Fibroblast of lung (primary cell): ENCODE measurements at regions not wholly inside any gene's neighbourhood (a gene's known extent, or its start where the extent isn't known, plus 50 kb on each side); places are given as distances from the start of the nearest gene placed in this dataset.
A peak's percentile ranks its signal among the peaks of the same experiment; 100 is the strongest.

Experiments used
- DNase-seq, 2 donors: peaks; one replicate each; pipeline versions ENCODE4 v3.0.0 to v3.0.0-alpha.2; 2010; ENCODE audit warnings: low read depth in 2 of 2
- H2AFZ ChIP-seq: 2 replicates; pipeline ENCODE4 v1.5.1; 2012; ENCODE audit warnings: low read length, control low read depth, inconsistent platforms
- H3K27ac ChIP-seq: 2 replicates; pipeline ENCODE4 v1.5.1; 2011; ENCODE audit warnings: low read length, control low read depth; ENCODE audit not compliant: insufficient read depth
- H3K27me3 ChIP-seq: 2 replicates; pipeline ENCODE4 v1.5.1; 2011; ENCODE audit warnings: mild to moderate bottlenecking, low read length; ENCODE audit not compliant: control insufficient read depth, insufficient read depth
- H3K36me3 ChIP-seq: 2 replicates; pipeline ENCODE4 v1.5.1; 2011; ENCODE audit warnings: low read length; ENCODE audit not compliant: control insufficient read depth, insufficient read depth
- H3K4me1 ChIP-seq: 2 replicates; pipeline ENCODE4 v1.5.1; 2011; ENCODE audit warnings: low read length; ENCODE audit not compliant: control insufficient read depth, insufficient read depth; ENCODE audit errors: extremely low read depth
- H3K4me2 ChIP-seq: 2 replicates; pipeline ENCODE4 v1.5.1; 2011; ENCODE audit warnings: low read length, control low read depth; ENCODE audit not compliant: insufficient read depth; ENCODE audit errors: extremely low read depth
- H3K4me3 ChIP-seq, 4 experiments: fragments of 200-600 bp in 1 of 4; sonication (generic) in 1 of 4; replicated peaks in 1 of 4; 2 replicates each; pipeline ENCODE4 v1.5.1; 2011 to 2016; ENCODE audit warnings: low read length in 4 of 4, low read depth in 3 of 4, mild to moderate bottlenecking in 3 of 4, control low read depth in 2 of 4, inconsistent platforms in 1 of 4, mixed read lengths in 1 of 4; ENCODE audit not compliant: insufficient read depth in 1 of 4; ENCODE audit errors: control extremely low read depth in 1 of 4
- H3K79me2 ChIP-seq: 2 replicates; pipeline ENCODE4 v1.5.1; 2012; ENCODE audit warnings: mild to moderate bottlenecking, low read length, inconsistent platforms; ENCODE audit not compliant: control insufficient read depth, insufficient read depth
- H3K9ac ChIP-seq: 2 replicates; pipeline ENCODE4 v1.5.1; 2011; ENCODE audit warnings: mild to moderate bottlenecking, low read length, control low read depth; ENCODE audit not compliant: insufficient read depth
- H3K9me3 ChIP-seq: 2 replicates; pipeline ENCODE4 v1.5.1; 2012; ENCODE audit warnings: low read depth, low read length; ENCODE audit not compliant: control insufficient read depth, insufficient read depth
- H4K20me1 ChIP-seq: 2 replicates; pipeline ENCODE4 v1.5.1; 2011; ENCODE audit warnings: low read length; ENCODE audit not compliant: control insufficient read depth, insufficient read depth; ENCODE audit errors: extremely low read depth
- CTCF ChIP-seq, 2 donors: IDR thresholded peaks in 1 of 2; conservative IDR thresholded peaks in 1 of 2; 1 replicate in 1 of 2; 2 replicates in 1 of 2; pipeline ENCODE4 v1.5.1; 2011 to 2012; ENCODE audit warnings: low read length in 2 of 2, control low read depth in 1 of 2, inconsistent platforms in 1 of 2, low read depth in 1 of 2, mild to moderate bottlenecking in 1 of 2
- EZH2 ChIP-seq: IDR thresholded peaks from 2 replicates; pipeline ENCODE4 v1.5.1; 2012; ENCODE audit warnings: low read length, control low read depth, mild to moderate bottlenecking; ENCODE audit errors: missing control alignments

DNA sequence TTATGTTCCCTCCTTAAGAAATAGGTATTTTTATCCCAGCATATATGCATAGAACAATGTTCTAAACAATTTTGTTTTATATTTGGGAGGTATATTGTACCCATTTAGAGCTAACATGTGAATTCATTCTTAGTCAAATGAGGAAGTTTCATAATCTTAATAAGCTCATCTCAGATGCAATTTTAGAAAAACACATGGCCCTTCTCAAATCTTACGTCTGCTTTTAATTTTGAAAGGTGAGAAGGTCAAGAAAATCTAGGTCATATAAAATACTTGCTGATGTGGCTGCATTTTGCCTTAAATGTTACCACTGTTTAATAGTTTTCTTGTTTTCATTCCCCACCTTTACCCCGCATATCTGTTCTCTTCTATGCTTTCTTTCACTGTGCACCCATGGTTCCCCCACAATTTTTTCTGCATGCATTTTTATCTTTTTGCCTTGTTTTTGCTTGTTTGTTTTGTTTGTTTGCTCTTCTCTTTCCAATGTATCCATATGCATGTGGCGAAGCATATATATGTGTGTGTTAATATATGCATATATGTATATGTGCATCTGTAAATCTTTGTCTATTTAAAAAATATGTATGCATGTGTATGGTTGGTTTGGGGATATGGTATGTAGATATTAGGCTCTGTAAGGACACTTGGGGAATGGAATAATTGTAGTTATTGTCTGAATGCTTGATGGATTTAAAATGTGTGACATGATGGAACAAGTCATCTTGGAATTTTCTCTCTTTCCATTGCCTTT is 317.1 kb downstream of the BCAT1 start:
- Histone ChIP-seq H3K4me2 (no peak overlapping the region), H3K79me2 (no peaks in the 10 kb centered on the region), H3K4me1 (no peaks in the 10 kb centered on the region), H4K20me1 (no peaks in the 10 kb centered on the region), H3K9ac (no peak overlapping the region), H3K4me3 (no peak overlapping the region), H3K27ac (no peak overlapping the region), H3K27me3 (no peaks in the 10 kb centered on the region), H3K9me3 (no peaks in the 10 kb centered on the region), H3K36me3 (no peaks in the 10 kb centered on the region), H2AFZ (no peak overlapping the region)
- no peak for TF ChIP-seq EZH2
- no peak for TF ChIP-seq CTCF (conservative IDR thresholded peaks at IDR 0.05 in 1 of 2, IDR thresholded peaks at IDR 0.05 in 1 of 2; ENCODE audit: low read depth in 1 of 2, low read length in 2 of 2)
- DNase-seq = peak in 1 of 2 donors; percentile 30

DNA sequence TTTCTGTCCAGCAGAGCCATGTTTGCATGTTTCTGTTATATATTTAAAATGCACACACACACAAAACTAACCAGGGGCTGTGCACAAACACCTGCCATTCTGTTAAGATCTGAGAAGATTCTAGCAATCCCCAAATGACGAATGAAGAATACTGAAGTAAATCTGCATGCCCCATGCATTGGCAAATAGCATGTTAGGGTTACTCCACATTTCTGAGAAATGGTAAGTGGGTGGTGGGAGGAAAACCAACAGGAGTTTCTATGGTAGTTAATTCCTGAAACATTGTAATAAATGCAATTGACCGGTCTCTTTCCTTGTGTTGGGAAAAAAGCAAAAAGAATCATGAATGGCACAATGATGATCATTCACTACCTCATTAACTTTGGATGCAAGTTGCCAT is 318.0 kb downstream of the BCAT1 start:
- Histone ChIP-seq H4K20me1 (no peaks in the 10 kb centered on the region), H2AFZ (no peak overlapping the region), H3K9ac (no peak overlapping the region), H3K36me3 (no peaks in the 10 kb centered on the region), H3K27ac (no peak overlapping the region), H3K9me3 (no peaks in the 10 kb centered on the region), H3K27me3 (no peaks in the 10 kb centered on the region), H3K4me2 (no peak overlapping the region), H3K4me3 (no peak overlapping the region), H3K4me1 (no peaks in the 10 kb centered on the region), H3K79me2 (no peaks in the 10 kb centered on the region)
- no peak for DNase-seq
- TF ChIP-seq CTCF (conservative IDR thresholded peaks at IDR 0.05 in 1 of 2, IDR thresholded peaks at IDR 0.05 in 1 of 2; ENCODE audit: low read depth in 1 of 2, low read length in 2 of 2) (no peak), EZH2 (no peak)

DNA sequence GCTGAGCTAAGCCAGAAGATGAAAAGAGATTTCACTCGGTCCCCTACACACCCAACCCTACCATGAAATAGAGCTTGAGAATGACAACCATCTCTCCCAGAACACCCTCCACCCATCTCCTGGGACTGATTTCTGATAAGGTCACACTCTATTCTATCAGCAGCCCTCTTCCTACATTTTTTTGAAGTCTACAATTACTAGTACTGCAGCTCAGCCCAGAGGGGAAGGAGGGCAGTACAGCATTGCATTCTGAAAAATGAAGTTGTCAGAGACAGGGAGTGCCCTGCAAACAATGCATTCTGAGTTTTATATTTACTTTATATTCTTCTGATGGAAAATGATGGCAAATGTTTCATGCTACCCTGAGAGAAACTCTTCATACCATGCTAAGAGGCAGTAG is 318.5 kb downstream of the BCAT1 start:
- Histone ChIP-seq H3K36me3 (no peaks in the 10 kb centered on the region), H3K79me2 (no peaks in the 10 kb centered on the region), H3K27ac (no peak overlapping the region), H3K27me3 (no peaks in the 10 kb centered on the region), H3K4me2 (no peak overlapping the region), H4K20me1 (no peaks in the 10 kb centered on the region), H3K4me1 (no peaks in the 10 kb centered on the region), H3K9ac (no peak overlapping the region), H3K9me3 (no peaks in the 10 kb centered on the region), H2AFZ (no peak overlapping the region), H3K4me3 (no peak overlapping the region)
- DNase-seq = no peak
- no peak for TF ChIP-seq EZH2
- TF ChIP-seq CTCF (conservative IDR thresholded peaks at IDR 0.05 in 1 of 2, IDR thresholded peaks at IDR 0.05 in 1 of 2; ENCODE audit: low read depth in 1 of 2, low read length in 2 of 2) = no peak
